ENCODE measurements at regions not wholly inside any gene's neighbourhood (a gene's known extent, or its start where the extent isn't known, plus 50 kb on each side); places are given as distances from the start of the nearest gene placed in this dataset.

DNA sequence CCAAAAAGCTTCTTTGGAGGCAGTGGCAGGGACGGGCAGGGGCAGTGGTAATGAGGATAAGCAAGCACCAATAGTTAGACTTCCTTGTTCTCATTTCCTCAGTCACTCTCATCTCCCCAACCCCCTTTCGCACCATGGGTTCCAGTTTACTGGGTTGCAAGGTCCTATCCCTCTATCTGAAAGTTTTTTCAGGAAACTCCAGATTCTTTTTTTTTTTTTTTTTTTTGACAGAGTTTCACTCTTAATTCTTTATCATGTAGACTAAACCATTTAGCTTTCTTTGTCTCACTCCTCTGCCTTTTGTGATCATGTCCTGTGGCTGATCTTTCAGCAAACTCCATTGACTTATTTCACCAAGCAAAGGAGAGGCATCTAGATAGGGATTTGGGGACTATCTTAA, 51.4 kb upstream of the GMDS start:
- TF ChIP-seq, protein P1, sequence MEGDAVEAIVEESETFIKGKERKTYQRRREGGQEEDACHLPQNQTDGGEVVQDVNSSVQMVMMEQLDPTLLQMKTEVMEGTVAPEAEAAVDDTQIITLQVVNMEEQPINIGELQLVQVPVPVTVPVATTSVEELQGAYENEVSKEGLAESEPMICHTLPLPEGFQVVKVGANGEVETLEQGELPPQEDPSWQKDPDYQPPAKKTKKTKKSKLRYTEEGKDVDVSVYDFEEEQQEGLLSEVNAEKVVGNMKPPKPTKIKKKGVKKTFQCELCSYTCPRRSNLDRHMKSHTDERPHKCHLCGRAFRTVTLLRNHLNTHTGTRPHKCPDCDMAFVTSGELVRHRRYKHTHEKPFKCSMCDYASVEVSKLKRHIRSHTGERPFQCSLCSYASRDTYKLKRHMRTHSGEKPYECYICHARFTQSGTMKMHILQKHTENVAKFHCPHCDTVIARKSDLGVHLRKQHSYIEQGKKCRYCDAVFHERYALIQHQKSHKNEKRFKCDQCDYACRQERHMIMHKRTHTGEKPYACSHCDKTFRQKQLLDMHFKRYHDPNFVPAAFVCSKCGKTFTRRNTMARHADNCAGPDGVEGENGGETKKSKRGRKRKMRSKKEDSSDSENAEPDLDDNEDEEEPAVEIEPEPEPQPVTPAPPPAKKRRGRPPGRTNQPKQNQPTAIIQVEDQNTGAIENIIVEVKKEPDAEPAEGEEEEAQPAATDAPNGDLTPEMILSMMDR (IDR thresholded peaks at IDR 0.05; ENCODE audit: low read length) = no peak
- no peak for TF ChIP-seq EZH2 (IDR thresholded peaks at IDR 0.05; ENCODE audit: borderline replicate concordance, low read length)

Measured in OCI-LY1 (cell line).